ENCODE measurements at regions not wholly inside any gene's neighbourhood (a gene's known extent, or its start where the extent isn't known, plus 50 kb on each side); places are given as distances from the start of the nearest gene placed in this dataset.

DNA sequence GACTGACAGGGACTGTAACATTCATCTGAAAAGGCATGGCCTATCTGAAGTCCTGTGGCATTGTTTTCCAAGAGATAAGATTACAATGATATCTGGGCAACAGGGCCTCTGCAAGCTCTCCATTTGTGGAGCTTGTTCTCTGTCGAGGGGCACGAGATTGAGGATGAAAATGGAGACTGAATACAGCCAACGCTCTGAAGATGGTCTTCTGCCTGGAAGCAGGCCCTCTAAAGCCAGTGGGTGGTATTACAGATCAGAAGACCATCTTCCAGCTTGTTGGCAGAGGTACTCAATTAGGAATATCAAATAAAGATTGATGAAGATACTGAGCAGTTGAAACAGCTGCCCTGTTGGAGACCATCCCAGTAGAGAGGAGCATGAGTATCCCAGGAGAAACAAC, 288.2 kb downstream of the CENPW start:
- no peak overlapping the region for H2AFZ ChIP-seq (ENCODE audit: low read depth)
- H3K4me1 ChIP-seq (ENCODE audit: low read depth, poor library complexity, severe bottlenecking): no peaks in the 10 kb centered on the region
- no peaks in the 10 kb centered on the region for H3K79me2 ChIP-seq (ENCODE audit: insufficient read depth, low read depth)
- no peak overlapping the region for H3K27ac ChIP-seq
- TF ChIP-seq, protein P1, sequence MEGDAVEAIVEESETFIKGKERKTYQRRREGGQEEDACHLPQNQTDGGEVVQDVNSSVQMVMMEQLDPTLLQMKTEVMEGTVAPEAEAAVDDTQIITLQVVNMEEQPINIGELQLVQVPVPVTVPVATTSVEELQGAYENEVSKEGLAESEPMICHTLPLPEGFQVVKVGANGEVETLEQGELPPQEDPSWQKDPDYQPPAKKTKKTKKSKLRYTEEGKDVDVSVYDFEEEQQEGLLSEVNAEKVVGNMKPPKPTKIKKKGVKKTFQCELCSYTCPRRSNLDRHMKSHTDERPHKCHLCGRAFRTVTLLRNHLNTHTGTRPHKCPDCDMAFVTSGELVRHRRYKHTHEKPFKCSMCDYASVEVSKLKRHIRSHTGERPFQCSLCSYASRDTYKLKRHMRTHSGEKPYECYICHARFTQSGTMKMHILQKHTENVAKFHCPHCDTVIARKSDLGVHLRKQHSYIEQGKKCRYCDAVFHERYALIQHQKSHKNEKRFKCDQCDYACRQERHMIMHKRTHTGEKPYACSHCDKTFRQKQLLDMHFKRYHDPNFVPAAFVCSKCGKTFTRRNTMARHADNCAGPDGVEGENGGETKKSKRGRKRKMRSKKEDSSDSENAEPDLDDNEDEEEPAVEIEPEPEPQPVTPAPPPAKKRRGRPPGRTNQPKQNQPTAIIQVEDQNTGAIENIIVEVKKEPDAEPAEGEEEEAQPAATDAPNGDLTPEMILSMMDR (conservative IDR thresholded peaks at IDR 0.05; ENCODE audit: low read depth, low read length): no peak
- no peaks in the 10 kb centered on the region for H3K36me3 ChIP-seq (ENCODE audit: insufficient read depth)
- H4K20me1 ChIP-seq (ENCODE audit: insufficient read depth): no peaks in the 10 kb centered on the region
- no peak overlapping the region for H3K9ac ChIP-seq
- no peaks in the 10 kb centered on the region for H3K27me3 ChIP-seq (ENCODE audit: insufficient read depth, low read depth)
- H3K4me2 ChIP-seq: no peak overlapping the region
- no peak overlapping the region for H3K4me3 ChIP-seq (IDR thresholded peaks at IDR 0.05; ENCODE audit: insufficient read depth, low read depth, low read length)

DNA sequence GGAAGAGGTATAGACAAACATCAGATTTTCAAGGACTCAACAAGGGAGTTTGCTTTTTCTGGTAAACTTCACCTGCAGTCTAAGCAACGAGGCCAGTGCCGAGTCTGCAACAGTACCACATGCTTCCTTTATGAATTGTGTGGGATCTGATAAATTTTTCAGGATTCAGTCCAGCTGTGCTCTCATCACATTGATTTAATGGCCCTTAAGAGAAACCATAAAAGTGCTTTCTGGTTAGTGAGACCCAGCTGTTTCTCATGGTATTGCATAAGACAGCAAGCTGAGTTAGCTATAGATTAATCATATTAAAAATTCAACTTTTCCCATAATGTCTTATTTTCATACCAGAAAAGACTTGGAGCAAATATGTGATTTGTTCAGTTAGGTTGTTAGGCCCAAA, 291.4 kb downstream of the CENPW start:
- H3K79me2 ChIP-seq (ENCODE audit: insufficient read depth, low read depth): no peaks in the 10 kb centered on the region
- TF ChIP-seq, protein P1 (conservative IDR thresholded peaks at IDR 0.05; ENCODE audit: low read depth, low read length): no peak

DNA sequence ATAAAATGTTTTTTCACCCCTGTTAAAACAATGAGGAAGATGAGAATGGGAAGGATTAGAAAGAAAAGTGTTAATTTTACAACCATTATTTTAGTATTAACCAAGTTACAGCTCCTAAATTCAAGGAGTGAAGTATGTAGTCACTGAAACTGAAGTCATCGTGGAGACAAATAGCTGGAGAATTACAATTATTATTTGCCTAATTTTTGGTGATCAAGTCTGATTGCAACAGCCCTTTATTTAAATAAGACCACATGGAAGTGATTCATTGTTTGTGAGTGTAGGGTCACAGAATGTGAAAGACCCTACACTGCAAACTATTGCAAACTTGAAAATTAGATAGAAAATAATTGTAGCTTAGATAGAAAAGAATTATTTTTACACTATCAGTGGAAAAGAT, 292.4 kb downstream of the CENPW start:
- Histone ChIP-seq H3K79me2 (ENCODE audit: insufficient read depth, low read depth) (no peaks in the 10 kb centered on the region), H3K4me1 (ENCODE audit: low read depth, poor library complexity, severe bottlenecking) (no peaks in the 10 kb centered on the region), H3K4me2 (no peak overlapping the region), H3K9ac (no peak overlapping the region), H3K27ac (no peak overlapping the region), H4K20me1 (ENCODE audit: insufficient read depth) (no peaks in the 10 kb centered on the region), H3K4me3 (IDR thresholded peaks at IDR 0.05; ENCODE audit: insufficient read depth, low read depth, low read length) (no peak overlapping the region), H2AFZ (ENCODE audit: low read depth) (no peak overlapping the region), H3K36me3 (ENCODE audit: insufficient read depth) (no peaks in the 10 kb centered on the region), H3K27me3 (ENCODE audit: insufficient read depth, low read depth) (no peaks in the 10 kb centered on the region)
- TF ChIP-seq, protein P1 (conservative IDR thresholded peaks at IDR 0.05; ENCODE audit: low read depth, low read length): no peak

More for the DNA sequence above, 291.4 kb downstream of the CENPW start:
- Histone ChIP-seq H3K9ac (no peak overlapping the region), H2AFZ (ENCODE audit: low read depth) (no peak overlapping the region), H4K20me1 (ENCODE audit: insufficient read depth) (no peaks in the 10 kb centered on the region), H3K27me3 (ENCODE audit: insufficient read depth, low read depth) (no peaks in the 10 kb centered on the region), H3K4me3 (IDR thresholded peaks at IDR 0.05; ENCODE audit: insufficient read depth, low read depth, low read length) (no peak overlapping the region), H3K4me2 (no peak overlapping the region), H3K4me1 (ENCODE audit: low read depth, poor library complexity, severe bottlenecking) (no peaks in the 10 kb centered on the region), H3K36me3 (ENCODE audit: insufficient read depth) (no peaks in the 10 kb centered on the region), H3K27ac (no peak overlapping the region)

DNA sequence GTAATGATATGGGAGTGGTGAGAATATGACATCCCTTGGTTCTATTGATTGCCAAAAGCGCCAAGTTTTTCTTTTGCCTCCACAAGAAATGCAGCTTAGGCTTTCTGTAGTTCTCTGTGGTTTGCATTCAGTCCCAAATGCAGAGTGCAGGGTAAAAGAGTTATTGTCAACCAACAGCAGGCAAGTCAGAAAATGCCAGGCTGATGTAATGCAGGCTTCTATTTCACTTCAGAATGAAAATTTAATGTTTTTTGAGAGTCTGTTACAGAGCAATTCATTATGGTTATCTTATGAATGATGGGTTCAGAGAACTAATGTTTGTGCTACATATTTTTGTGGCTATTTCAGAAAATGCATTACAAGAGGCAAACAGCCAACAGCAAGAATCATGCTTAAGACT, 293.5 kb downstream of the CENPW start:
- Histone ChIP-seq H3K27me3 (ENCODE audit: insufficient read depth, low read depth) (no peaks in the 10 kb centered on the region), H4K20me1 (ENCODE audit: insufficient read depth) (no peaks in the 10 kb centered on the region), H3K4me2 (no peak overlapping the region), H3K36me3 (ENCODE audit: insufficient read depth) (no peaks in the 10 kb centered on the region), H2AFZ (ENCODE audit: low read depth) (no peak overlapping the region), H3K27ac (no peak overlapping the region), H3K79me2 (ENCODE audit: insufficient read depth, low read depth) (no peaks in the 10 kb centered on the region), H3K4me1 (ENCODE audit: low read depth, poor library complexity, severe bottlenecking) (no peaks in the 10 kb centered on the region), H3K9ac (no peak overlapping the region), H3K4me3 (IDR thresholded peaks at IDR 0.05; ENCODE audit: insufficient read depth, low read depth, low read length) (no peak overlapping the region)
- TF ChIP-seq, protein P1 (conservative IDR thresholded peaks at IDR 0.05; ENCODE audit: low read depth, low read length): no peak
